ENCODE measurements at regions not wholly inside any gene's neighbourhood (a gene's known extent, or its start where the extent isn't known, plus 50 kb on each side); places are given as distances from the start of the nearest gene placed in this dataset.
A peak's percentile ranks its signal among the peaks of the same experiment; 100 is the strongest.
"Not testable (repeated sequence)": the region's sequence is repeated elsewhere in the genome, so short reads cannot be mapped to it uniquely, and the experiment has no call there.

- no peak for TF ChIP-seq CTCF (IDR thresholded peaks at IDR 0.05; ENCODE audit: insufficient read depth, low read depth, low read length, missing control alignments)
- DNase-seq (ENCODE audit: low read depth), result no peak
- no peak overlapping the region for H3K4me3 ChIP-seq (ENCODE audit: low read length)
Observed at GRCh38 chr12:111124183-111124582, 203.8 kb upstream of the MYL2 start.

- TF ChIP-seq CTCF (IDR thresholded peaks at IDR 0.05; ENCODE audit: insufficient read depth, low read depth, low read length, missing control alignments), result no peak
- no peak for DNase-seq (ENCODE audit: low read depth)
- no peak overlapping the region for H3K4me3 ChIP-seq (ENCODE audit: low read length)
Observed at GRCh38 chr12:111123390-111123789, 203.0 kb upstream of the MYL2 start.

- no peak for DNase-seq (ENCODE audit: low read depth)
- TF ChIP-seq CTCF (IDR thresholded peaks at IDR 0.05; ENCODE audit: insufficient read depth, low read depth, low read length, missing control alignments), result no peak
- no peak overlapping the region for H3K4me3 ChIP-seq (ENCODE audit: low read length)
Observed at GRCh38 chr12:111122458-111122878, 202.1 kb upstream of the MYL2 start.

- peak; percentile 29 for TF ChIP-seq CTCF (IDR thresholded peaks at IDR 0.05; ENCODE audit: insufficient read depth, low read depth, low read length, missing control alignments)
- no peak for DNase-seq (ENCODE audit: low read depth)
- H3K4me3 ChIP-seq (ENCODE audit: low read length), result no peak overlapping the region
Observed at GRCh38 chr12:111121840-111122239, 201.5 kb upstream of the MYL2 start.

- H3K4me3 ChIP-seq (ENCODE audit: low read length), result no peak overlapping the region
- no peak for TF ChIP-seq CTCF (IDR thresholded peaks at IDR 0.05; ENCODE audit: insufficient read depth, low read depth, low read length, missing control alignments)
- no peak for DNase-seq (ENCODE audit: low read depth)
Observed at GRCh38 chr12:111120578-111120977, 200.2 kb upstream of the MYL2 start.

- no peak for DNase-seq (ENCODE audit: low read depth)
- no peak overlapping the region for H3K4me3 ChIP-seq (ENCODE audit: low read length)
- no peak for TF ChIP-seq CTCF (IDR thresholded peaks at IDR 0.05; ENCODE audit: insufficient read depth, low read depth, low read length, missing control alignments)
Observed at GRCh38 chr12:111117017-111117416, 196.6 kb upstream of the MYL2 start.

- not testable (repeated sequence) for DNase-seq (ENCODE audit: low read depth); H3K4me3 ChIP-seq (ENCODE audit: low read length)
Observed at GRCh38 chr12:111113313-111113712, 192.9 kb upstream of the MYL2 start.
